ENCODE measurements at regions not wholly inside any gene's neighbourhood (a gene's known extent, or its start where the extent isn't known, plus 50 kb on each side); places are given as distances from the start of the nearest gene placed in this dataset.

- TF ChIP-seq POLR2A (IDR thresholded peaks at IDR 0.05; ENCODE audit: low read depth) (no peak), POLR2AphosphoS5 (IDR thresholded peaks at IDR 0.05) (no peak), EP300 (IDR thresholded peaks at IDR 0.05) (no peak), CTCF (IDR thresholded peaks at IDR 0.05) (no peak)
- WGBS = 85% methylated on average over 3 of the region's 3 CpGs
- H3K27ac ChIP-seq (replicated peaks in 1 of 4) = no peak overlapping the region
- DNase-seq (ENCODE audit: extremely low spot score) = no peak
- intact Hi-C loops (cut with DNase I) = no loop called here
- peaks cover 0 to 3% (median 0%) of the 10 kb centered on the region in 4 donors for H3K27me3 ChIP-seq
- no peak overlapping the region for H3K4me3 ChIP-seq
- no peaks in the 10 kb centered on the region for H3K9me3 ChIP-seq
- H3K36me3 ChIP-seq = no peaks in the 10 kb centered on the region
- H3K4me1 ChIP-seq = no peaks in the 10 kb centered on the region
Measured at GRCh38 chr6:156707818-156708217, 69.4 kb upstream of the ARID1B start.

- Histone ChIP-seq H3K27me3 (peaks cover 0 to 3% (median 0%) of the 10 kb centered on the region in 4 donors), H3K27ac (replicated peaks in 1 of 4) (no peak overlapping the region), H3K9me3 (no peaks in the 10 kb centered on the region), H3K36me3 (no peaks in the 10 kb centered on the region), H3K4me1 (no peaks in the 10 kb centered on the region), H3K4me3 (no peak overlapping the region)
- 61% methylated on average over 6 of the region's 6 CpGs for WGBS
- DNase-seq (ENCODE audit: extremely low spot score) = no peak
- TF ChIP-seq CTCF (IDR thresholded peaks at IDR 0.05) (no peak), POLR2A (IDR thresholded peaks at IDR 0.05; ENCODE audit: low read depth) (no peak), EP300 (IDR thresholded peaks at IDR 0.05) (no peak), POLR2AphosphoS5 (IDR thresholded peaks at IDR 0.05) (no peak)
- intact Hi-C loops (cut with DNase I) = no loop called here
Measured at GRCh38 chr6:156703719-156704118, 73.5 kb upstream of the ARID1B start.

GRCh38 chr6:156701966-156702365 lies 75.2 kb upstream of the ARID1B start:
- DNase-seq (ENCODE audit: extremely low spot score) = no peak
- H3K4me1 ChIP-seq = no peaks in the 10 kb centered on the region
- H3K9me3 ChIP-seq = no peaks in the 10 kb centered on the region
- WGBS = 65% methylated on average over 4 of the region's 4 CpGs
- no peak overlapping the region for H3K27ac ChIP-seq (replicated peaks in 1 of 4)
- intact Hi-C loops (cut with DNase I) = no loop called here
- no peaks in the 10 kb centered on the region for H3K36me3 ChIP-seq
- peaks cover 0 to 2% (median 0%) of the 10 kb centered on the region in 4 donors for H3K27me3 ChIP-seq
- TF ChIP-seq POLR2AphosphoS5 (IDR thresholded peaks at IDR 0.05) (no peak), EP300 (IDR thresholded peaks at IDR 0.05) (no peak), POLR2A (IDR thresholded peaks at IDR 0.05; ENCODE audit: low read depth) (no peak), CTCF (IDR thresholded peaks at IDR 0.05) (no peak)
- H3K4me3 ChIP-seq = no peak overlapping the region

- Histone ChIP-seq H3K27ac (replicated peaks in 1 of 4) (no peak overlapping the region), H3K4me3 (no peak overlapping the region), H3K36me3 (no peaks in the 10 kb centered on the region), H3K27me3 (no peaks in the 10 kb centered on the region), H3K9me3 (no peaks in the 10 kb centered on the region), H3K4me1 (no peaks in the 10 kb centered on the region)
- TF ChIP-seq EP300 (IDR thresholded peaks at IDR 0.05) (no peak), POLR2AphosphoS5 (IDR thresholded peaks at IDR 0.05) (no peak), CTCF (IDR thresholded peaks at IDR 0.05) (no peak), POLR2A (IDR thresholded peaks at IDR 0.05; ENCODE audit: low read depth) (no peak)
- intact Hi-C loops (cut with DNase I) = no loop called here
- WGBS = 86% methylated on average over 7 of the region's 7 CpGs
- DNase-seq (ENCODE audit: extremely low spot score) = no peak
Measured at GRCh38 chr6:156700440-156701057, 76.6 kb upstream of the ARID1B start.

- WGBS = 90% methylated on average over 3 of the region's 3 CpGs
- no peak overlapping the region for H3K4me3 ChIP-seq
- intact Hi-C loops (cut with DNase I) = no loop called here
Measured at GRCh38 chr6:156699935-156700334, 77.2 kb upstream of the ARID1B start.

More at GRCh38 chr6:156699935-156700334, 77.2 kb upstream of the ARID1B start:
- no peaks in the 10 kb centered on the region for H3K36me3 ChIP-seq
- no peak for DNase-seq (ENCODE audit: extremely low spot score)
- H3K27me3 ChIP-seq = no peaks in the 10 kb centered on the region
- H3K9me3 ChIP-seq = no peaks in the 10 kb centered on the region
- H3K27ac ChIP-seq (replicated peaks in 1 of 4) = no peak overlapping the region
- TF ChIP-seq CTCF (IDR thresholded peaks at IDR 0.05) = no peak
- no peak for TF ChIP-seq POLR2A (IDR thresholded peaks at IDR 0.05; ENCODE audit: low read depth)
- no peak for TF ChIP-seq EP300 (IDR thresholded peaks at IDR 0.05)
- no peak for TF ChIP-seq POLR2AphosphoS5 (IDR thresholded peaks at IDR 0.05)
- no peaks in the 10 kb centered on the region for H3K4me1 ChIP-seq

Data from esophagus muscularis mucosa (tissue), 4 donors.